ENCODE measurements at regions not wholly inside any gene's neighbourhood (a gene's known extent, or its start where the extent isn't known, plus 50 kb on each side); places are given as distances from the start of the nearest gene placed in this dataset.

GRCh38 chr4:10196191-10196590 lies 79.6 kb upstream of the WDR1 start:
- CTCF ChIA-PET, result interaction anchor here (0.7 kb wide), 1 partner anchor 10 kb away, joined by 3 read pairs; no protein-coding TSS in a partner anchor
- H3K4me1 ChIP-seq (ENCODE audit: control insufficient read depth in 2 of 2, insufficient read depth in 2 of 2, low read length in 2 of 2), result no peaks in the 10 kb centered on the region
- H3K4me1 Mint-ChIP-seq, result no peaks in the 10 kb centered on the region
- no peak overlapping the region for H3K27ac ChIP-seq (ENCODE audit: low read length in 2 of 2)
- no peak overlapping the region for H3K4me2 ChIP-seq (replicated peaks; ENCODE audit: low read depth, low read length, poor library complexity, severe bottlenecking)
- H3K27me3 ChIP-seq (replicated peaks in 1 of 4; ENCODE audit: control extremely low read depth in 1 of 4, control insufficient read depth in 3 of 4, insufficient read depth in 4 of 4, low read length in 3 of 4), result peaks cover 0 to 6% (median 0%) of the 10 kb centered on the region in 4 experiments
- POLR2A ChIA-PET, result no interaction called here
- H3K27ac Mint-ChIP-seq, result no peak overlapping the region
- WGBS (ENCODE audit: insufficient coverage), result no CpG with 5 or more reads among the region's 1 CpG
- H3K9ac ChIP-seq (ENCODE audit: low read length), result no peak overlapping the region
- H4K20me1 ChIP-seq (ENCODE audit: control insufficient read depth, insufficient read depth, low read length, poor library complexity, severe bottlenecking), result no peaks in the 10 kb centered on the region
- no peak overlapping the region for H3K4me3 ChIP-seq (ENCODE audit: control extremely low read depth in 1 of 5, extremely low read depth in 1 of 5, insufficient read depth in 1 of 5, low read depth in 2 of 5, low read length in 4 of 5)
- TF ChIP-seq EZH2 (IDR thresholded peaks at IDR 0.05; ENCODE audit: borderline replicate concordance, insufficient read depth, low read depth, low read length, poor library complexity, severe bottlenecking) (no peak), CTCF (IDR thresholded peaks at IDR 0.05) (no peak)
- H3K9me3 Mint-ChIP-seq (ENCODE audit: insufficient read depth), result peaks cover 2% of the 10 kb centered on the region
- no peak overlapping the region for H2AFZ ChIP-seq (ENCODE audit: insufficient read depth, low read depth, low read length, poor library complexity, severe bottlenecking)
- H3K36me3 ChIP-seq (replicated peaks in 1 of 2; ENCODE audit: control extremely low read depth in 1 of 2, control insufficient read depth in 1 of 2, extremely low read depth in 1 of 2, insufficient read depth in 2 of 2, low read length in 1 of 2), result no peaks in the 10 kb centered on the region
- DNase-seq (no peak), ATAC-seq (ENCODE audit: low read depth) (no peak)
- no peaks in the 10 kb centered on the region for H3K79me2 ChIP-seq (ENCODE audit: control insufficient read depth, insufficient read depth, low read length)
- intact Hi-C loops (cut with micrococcal nuclease), result no loop called here
- peaks cover 16% of the 10 kb centered on the region for H3K27me3 Mint-ChIP-seq
- H3K4me3 Mint-ChIP-seq, result no peak overlapping the region
- H3K9me3 ChIP-seq (ENCODE audit: control extremely low read depth in 1 of 3, control insufficient read depth in 2 of 3, insufficient read depth in 1 of 3, low read length in 2 of 3), result no peaks in the 10 kb centered on the region

- no peak overlapping the region for H3K9ac ChIP-seq (ENCODE audit: low read length)
- no peaks in the 10 kb centered on the region for H3K79me2 ChIP-seq (ENCODE audit: control insufficient read depth, insufficient read depth, low read length)
- Mint-ChIP-seq H3K4me3 (no peak overlapping the region), H3K4me1 (no peaks in the 10 kb centered on the region), H3K27me3 (peaks cover 25% of the 10 kb centered on the region), H3K27ac (no peak overlapping the region), H3K9me3 (ENCODE audit: insufficient read depth) (peaks cover 2% of the 10 kb centered on the region)
- intact Hi-C loops (cut with micrococcal nuclease), result no loop called here
- no peak overlapping the region for H3K27ac ChIP-seq (ENCODE audit: low read length in 2 of 2)
- no peak for DNase-seq
- H3K4me1 ChIP-seq (ENCODE audit: control insufficient read depth in 2 of 2, insufficient read depth in 2 of 2, low read length in 2 of 2), result no peaks in the 10 kb centered on the region
- WGBS (ENCODE audit: insufficient coverage), result 50% methylated on average over 2 of the region's 3 CpGs
- no peak overlapping the region for H3K4me2 ChIP-seq (replicated peaks; ENCODE audit: low read depth, low read length, poor library complexity, severe bottlenecking)
- ChIA-PET POLR2A (no interaction called here), CTCF (interaction anchor here (1.3 to 1.6 kb wide), 2 partner anchors 11 to 18 kb away, joined by 3 read pairs; no protein-coding TSS in a partner anchor)
- no peaks in the 10 kb centered on the region for H4K20me1 ChIP-seq (ENCODE audit: control insufficient read depth, insufficient read depth, low read length, poor library complexity, severe bottlenecking)
- H3K9me3 ChIP-seq (ENCODE audit: control extremely low read depth in 1 of 3, control insufficient read depth in 2 of 3, insufficient read depth in 1 of 3, low read length in 2 of 3), result no peaks in the 10 kb centered on the region
- TF ChIP-seq CTCF (IDR thresholded peaks at IDR 0.05) (no peak), EZH2 (IDR thresholded peaks at IDR 0.05; ENCODE audit: borderline replicate concordance, insufficient read depth, low read depth, low read length, poor library complexity, severe bottlenecking) (no peak)
- no peak overlapping the region for H2AFZ ChIP-seq (ENCODE audit: insufficient read depth, low read depth, low read length, poor library complexity, severe bottlenecking)
- H3K36me3 ChIP-seq (replicated peaks in 1 of 2; ENCODE audit: control extremely low read depth in 1 of 2, control insufficient read depth in 1 of 2, extremely low read depth in 1 of 2, insufficient read depth in 2 of 2, low read length in 1 of 2), result no peaks in the 10 kb centered on the region
- ATAC-seq (ENCODE audit: low read depth), result no peak
- H3K4me3 ChIP-seq (ENCODE audit: control extremely low read depth in 1 of 5, extremely low read depth in 1 of 5, insufficient read depth in 1 of 5, low read depth in 2 of 5, low read length in 4 of 5), result no peak overlapping the region
- H3K27me3 ChIP-seq (replicated peaks in 1 of 4; ENCODE audit: control extremely low read depth in 1 of 4, control insufficient read depth in 3 of 4, insufficient read depth in 4 of 4, low read length in 3 of 4), result peaks cover 0 to 8% (median 0%) of the 10 kb centered on the region in 4 experiments
These were observed 75.7 kb upstream of the WDR1 start for GRCh38 chr4:10192331-10192730.

All from B cell (primary cell).